HG02588 (cell line): ENCODE measurements at regions not wholly inside any gene's neighbourhood (a gene's known extent, or its start where the extent isn't known, plus 50 kb on each side); places are given as distances from the start of the nearest gene placed in this dataset.

Experiments
- ATAC-seq: cut with Tn5 transposase; IDR thresholded peaks from one replicate; pipeline ENCODE4 v1.9.1; 2021; ENCODE audit warnings: mild to moderate bottlenecking, moderate library complexity; ENCODE audit not compliant: unreplicated experiment

GRCh38 chr22:46053563-46054090 is 76.7 kb upstream of the WNT7B start:
- no peak for ATAC-seq

GRCh38 chr22:46054091-46055073 is 77.4 kb upstream of the WNT7B start:
- no peak for ATAC-seq

GRCh38 chr22:46055181-46055875 is 78.4 kb upstream of the WNT7B start:
- no peak for ATAC-seq

- no peak for ATAC-seq
Measured at GRCh38 chr22:46055911-46056545, 79.1 kb upstream of the WNT7B start.

DNA sequence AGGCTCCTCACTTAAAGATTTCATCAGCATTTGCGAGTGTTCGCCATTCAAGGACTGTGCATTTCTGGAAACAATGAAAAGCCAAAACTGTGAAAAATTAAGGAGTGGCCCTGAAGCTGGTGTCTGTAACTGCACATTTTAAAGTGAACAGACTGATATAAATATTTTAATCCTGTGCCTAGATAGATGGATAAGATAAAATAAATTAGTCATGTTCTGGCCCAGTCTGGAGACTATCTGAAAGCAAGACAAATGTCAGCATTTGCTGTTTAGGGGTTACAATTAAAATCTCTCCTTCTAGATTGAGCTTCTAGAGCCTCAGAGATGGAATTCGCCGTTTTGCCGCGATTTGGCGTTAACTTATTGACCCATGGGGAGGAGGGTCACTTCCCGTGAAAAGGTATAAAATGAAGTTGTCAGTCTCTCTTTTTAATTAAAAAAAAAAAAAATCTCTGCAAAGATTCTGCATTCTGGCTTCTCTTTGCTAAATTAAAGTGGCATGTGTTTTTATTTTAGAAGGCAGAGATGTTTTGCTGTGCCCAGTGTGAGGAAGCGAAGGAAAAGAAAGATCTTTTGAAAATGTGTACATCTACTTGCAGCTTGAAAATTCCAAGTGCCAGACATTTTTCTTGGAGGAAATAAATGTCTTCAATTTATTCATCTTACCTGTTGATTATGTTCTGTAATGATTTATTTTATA is 79.7 kb upstream of the WNT7B start:
- ATAC-seq, result no peak

GRCh38 chr22:46057246-46058090 is 80.5 kb upstream of the WNT7B start:
- peak; percentile 8 for ATAC-seq

DNA sequence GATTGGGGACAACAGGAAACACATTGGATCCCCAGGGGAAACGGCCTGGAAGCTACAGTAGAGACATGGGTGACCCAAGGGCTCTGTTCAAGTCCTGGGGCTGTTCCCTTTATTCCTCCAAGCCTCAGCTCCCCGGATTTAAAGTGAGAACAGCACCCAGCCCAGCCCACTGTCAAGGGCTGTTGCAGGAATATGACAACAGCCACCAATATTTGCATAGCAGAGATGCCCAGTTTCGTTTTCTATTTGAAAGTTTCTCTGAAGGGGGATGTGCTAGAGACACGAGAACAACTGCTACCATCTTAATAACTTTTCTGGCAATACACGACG is 81.1 kb upstream of the WNT7B start:
- peak; percentile 66 for ATAC-seq

- ATAC-seq, result no peak
Measured at GRCh38 chr22:46058591-46059519, 81.9 kb upstream of the WNT7B start.

- no peak for ATAC-seq
Measured at GRCh38 chr22:46060292-46061123, 83.5 kb upstream of the WNT7B start.

DNA sequence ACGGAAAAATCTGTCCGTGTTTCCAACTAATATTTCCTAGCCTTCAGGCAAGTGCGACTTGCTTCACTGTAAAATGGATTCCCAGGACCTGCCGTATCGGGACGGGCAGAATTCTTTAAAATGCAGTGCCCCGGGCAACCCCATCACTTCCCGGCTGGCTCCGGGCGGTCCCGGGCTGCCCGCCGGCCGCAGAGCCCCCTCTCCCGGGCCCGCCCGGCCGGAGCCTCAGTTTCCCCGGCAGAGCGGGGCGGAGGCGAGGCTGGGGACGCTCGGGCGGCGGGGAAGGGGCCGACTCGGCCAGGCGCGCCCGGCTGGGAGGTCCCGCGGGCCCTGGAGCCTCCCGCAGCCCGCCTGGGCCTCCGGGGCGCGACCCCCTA is 84.2 kb upstream of the WNT7B start:
- no peak for ATAC-seq

GRCh38 chr22:46061501-46062231 is 84.7 kb upstream of the WNT7B start:
- ATAC-seq, result no peak

- no peak for ATAC-seq
Measured at GRCh38 chr22:46062232-46062615, 85.3 kb upstream of the WNT7B start.

DNA sequence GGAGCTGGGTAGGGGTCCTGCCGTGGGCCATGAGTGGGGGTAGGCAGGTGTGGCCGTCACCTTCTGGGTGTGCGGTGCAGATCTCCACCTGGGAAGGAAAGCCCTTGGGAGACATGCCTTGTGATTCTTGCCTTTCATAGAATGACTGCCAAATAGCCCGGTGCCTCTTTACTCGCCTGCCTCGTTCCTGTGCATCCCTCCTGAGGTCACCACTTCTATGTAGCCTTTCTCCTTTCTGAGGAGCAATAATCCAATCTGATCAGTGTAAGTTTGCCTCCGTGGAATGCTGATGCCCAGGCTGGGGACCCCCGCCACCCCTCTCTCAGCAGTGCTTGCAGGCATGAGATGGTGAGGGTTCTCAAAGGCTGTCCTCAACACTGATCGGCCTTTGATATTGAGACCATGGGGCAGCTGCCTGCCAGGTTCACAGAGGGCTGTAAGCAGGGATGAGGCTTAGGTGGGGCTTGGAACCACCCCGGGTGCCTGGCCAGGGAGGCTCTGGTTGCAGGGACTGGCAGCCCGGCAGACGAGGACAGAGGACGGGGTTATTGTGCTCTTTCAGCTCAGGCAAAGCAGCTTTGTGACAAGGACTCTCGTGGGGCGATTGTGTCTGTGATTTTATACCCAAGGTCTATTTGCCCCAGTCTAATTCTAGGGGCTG is 86.1 kb upstream of the WNT7B start:
- ATAC-seq, result no peak

DNA sequence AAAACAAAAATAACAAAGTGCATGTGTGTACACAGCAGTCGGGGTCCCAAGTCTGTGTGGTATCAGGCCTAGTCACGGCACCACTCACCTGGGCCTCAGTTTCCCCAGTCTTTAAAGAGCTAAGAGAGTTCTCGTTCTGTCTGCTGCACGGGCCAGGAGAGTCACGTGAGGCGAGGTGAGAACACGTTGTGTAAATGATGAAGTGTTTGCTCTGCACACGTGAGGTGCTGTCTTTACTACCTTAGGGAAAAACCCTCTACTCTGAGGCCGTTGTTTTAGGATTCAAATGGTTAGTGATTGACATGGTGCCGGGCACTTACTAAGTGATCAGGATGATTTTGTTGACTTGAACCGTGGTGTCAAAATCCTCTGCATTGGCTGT is 86.5 kb upstream of the PPARA start:
- no peak for ATAC-seq

- ATAC-seq, result no peak
Measured at GRCh38 chr22:46064228-46064965, 85.9 kb upstream of the PPARA start.

GRCh38 chr22:46064966-46065666 is 85.2 kb upstream of the PPARA start:
- ATAC-seq, result no peak
